ENCODE measurements at regions not wholly inside any gene's neighbourhood (a gene's known extent, or its start where the extent isn't known, plus 50 kb on each side); places are given as distances from the start of the nearest gene placed in this dataset.

- DNase-seq, result no peak
- no peak overlapping the region for H3K27ac ChIP-seq
- no peaks in the 10 kb centered on the region for H3K36me3 ChIP-seq
- no peaks in the 10 kb centered on the region for H3K27me3 ChIP-seq
- H3K4me1 ChIP-seq, result peaks cover 4% of the 10 kb centered on the region; the same call in 1 of the 2 replicates
- H3K9me3 ChIP-seq (replicated peaks), result no peaks in the 10 kb centered on the region
- no peak overlapping the region for H3K4me3 ChIP-seq
These were observed 66.7 kb upstream of the E2F7 start for GRCh38 chr12:77131977-77132490.

GRCh38 chr12:77130193-77130592 is 64.8 kb upstream of the E2F7 start:
- Histone ChIP-seq H3K27ac (no peak overlapping the region), H3K9me3 (replicated peaks) (no peaks in the 10 kb centered on the region), H3K4me3 (no peak overlapping the region), H3K4me1 (peaks cover 4% of the 10 kb centered on the region; the same call in 1 of the 2 replicates), H3K36me3 (no peaks in the 10 kb centered on the region), H3K27me3 (no peaks in the 10 kb centered on the region)
- DNase-seq, result peak; percentile 29 to 36

DNA sequence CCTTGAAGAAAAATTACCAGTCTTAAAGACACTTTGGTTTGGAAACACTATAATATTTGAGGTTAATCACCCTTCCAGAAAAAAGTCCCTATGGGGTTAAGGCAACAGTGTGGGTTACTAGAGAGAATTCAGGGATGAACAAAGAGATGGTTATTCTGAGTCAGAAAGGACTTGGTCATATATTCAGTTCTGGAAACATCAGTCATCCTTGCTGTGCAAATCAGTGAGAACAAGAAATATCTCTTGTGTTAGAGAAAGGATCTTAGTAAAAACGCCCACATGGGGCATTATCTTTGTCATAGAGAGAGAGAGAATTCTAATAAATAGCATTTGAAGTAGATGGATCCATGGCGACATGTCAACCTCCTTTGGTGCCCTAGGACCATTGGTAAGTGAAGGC is 59.4 kb upstream of the E2F7 start:
- H3K4me3 ChIP-seq, result no peak overlapping the region
- H3K27me3 ChIP-seq, result no peaks in the 10 kb centered on the region
- DNase-seq, result no peak
- no peaks in the 10 kb centered on the region for H3K9me3 ChIP-seq (replicated peaks)
- no peak overlapping the region for H3K27ac ChIP-seq
- no peaks in the 10 kb centered on the region for H3K36me3 ChIP-seq
- H3K4me1 ChIP-seq, result no peaks in the 10 kb centered on the region

DNA sequence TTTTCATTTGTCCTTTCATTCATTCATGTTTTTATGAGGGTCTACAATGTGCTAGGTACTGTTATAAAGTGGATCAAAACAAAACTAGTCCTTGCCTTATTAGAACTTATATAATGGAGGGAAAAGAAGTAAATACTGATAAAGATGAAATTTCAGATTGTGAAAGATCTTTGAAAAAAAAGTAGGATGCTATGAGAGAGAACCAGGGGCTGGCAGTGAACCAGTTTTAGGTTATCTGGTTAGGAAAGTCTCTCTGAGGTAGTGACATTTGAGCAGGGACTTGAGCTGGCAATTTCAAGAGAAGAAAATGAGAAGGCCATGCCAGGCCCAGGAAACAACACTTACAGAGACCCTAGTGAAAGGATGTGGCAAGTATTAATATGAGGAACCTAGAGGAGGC is 57.3 kb upstream of the E2F7 start:
- no peak overlapping the region for H3K27ac ChIP-seq
- H3K36me3 ChIP-seq, result no peaks in the 10 kb centered on the region
- H3K4me3 ChIP-seq, result no peak overlapping the region
- no peaks in the 10 kb centered on the region for H3K27me3 ChIP-seq
- no peak for DNase-seq
- no peaks in the 10 kb centered on the region for H3K4me1 ChIP-seq
- no peaks in the 10 kb centered on the region for H3K9me3 ChIP-seq (replicated peaks)

DNA sequence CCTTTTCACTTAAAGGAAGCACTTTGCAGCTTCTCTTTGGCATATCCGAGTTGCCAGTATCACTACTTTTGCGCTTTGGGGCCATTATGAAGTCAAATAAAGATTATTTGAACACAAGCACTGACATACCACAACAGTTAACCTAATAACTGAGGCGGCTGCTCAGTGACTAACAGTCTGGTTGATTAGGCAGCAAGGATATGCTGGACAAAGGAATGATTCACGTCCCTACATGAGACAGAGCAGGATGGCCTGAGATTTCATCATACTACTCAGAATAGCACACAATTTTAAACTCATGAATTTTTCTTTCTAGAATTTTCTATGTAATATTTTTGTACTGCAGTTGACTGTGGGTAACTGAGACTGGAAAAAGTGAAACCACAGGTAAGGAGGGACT is 56.9 kb upstream of the E2F7 start:
- H3K4me1 ChIP-seq, result no peaks in the 10 kb centered on the region
- no peaks in the 10 kb centered on the region for H3K9me3 ChIP-seq (replicated peaks)
- DNase-seq, result no peak
- H3K4me3 ChIP-seq, result no peak overlapping the region
- no peaks in the 10 kb centered on the region for H3K36me3 ChIP-seq
- H3K27me3 ChIP-seq, result no peaks in the 10 kb centered on the region
- no peak overlapping the region for H3K27ac ChIP-seq

- Histone ChIP-seq H3K4me1 (no peaks in the 10 kb centered on the region), H3K27ac (no peak overlapping the region), H3K9me3 (replicated peaks) (no peaks in the 10 kb centered on the region), H3K4me3 (no peak overlapping the region), H3K36me3 (no peaks in the 10 kb centered on the region), H3K27me3 (no peaks in the 10 kb centered on the region)
- DNase-seq, result no peak
These were observed 55.1 kb upstream of the E2F7 start for GRCh38 chr12:77120156-77121085.

DNA sequence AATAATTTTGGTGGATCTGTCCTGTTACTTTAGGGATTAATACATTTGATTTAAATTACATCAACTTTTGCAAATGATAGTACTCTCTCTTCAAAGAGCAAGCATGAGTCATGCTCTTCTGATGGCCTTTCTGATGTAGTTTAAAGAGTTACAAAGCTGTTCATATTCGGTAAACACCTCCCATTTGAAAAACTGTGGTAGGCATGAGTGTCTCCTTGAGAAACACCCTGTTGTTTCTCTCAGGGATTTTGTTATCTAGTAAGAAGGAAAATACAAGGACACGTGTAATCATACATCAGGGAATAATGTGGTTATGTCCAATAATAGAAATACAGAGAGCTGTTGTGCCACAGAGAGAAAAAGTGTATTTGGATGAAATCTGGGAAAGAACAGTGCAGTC is 53.3 kb upstream of the E2F7 start:
- Histone ChIP-seq H3K27me3 (no peaks in the 10 kb centered on the region), H3K4me3 (no peak overlapping the region), H3K9me3 (replicated peaks) (no peaks in the 10 kb centered on the region), H3K36me3 (no peaks in the 10 kb centered on the region), H3K27ac (no peak overlapping the region), H3K4me1 (no peaks in the 10 kb centered on the region)
- DNase-seq, result no peak

DNA sequence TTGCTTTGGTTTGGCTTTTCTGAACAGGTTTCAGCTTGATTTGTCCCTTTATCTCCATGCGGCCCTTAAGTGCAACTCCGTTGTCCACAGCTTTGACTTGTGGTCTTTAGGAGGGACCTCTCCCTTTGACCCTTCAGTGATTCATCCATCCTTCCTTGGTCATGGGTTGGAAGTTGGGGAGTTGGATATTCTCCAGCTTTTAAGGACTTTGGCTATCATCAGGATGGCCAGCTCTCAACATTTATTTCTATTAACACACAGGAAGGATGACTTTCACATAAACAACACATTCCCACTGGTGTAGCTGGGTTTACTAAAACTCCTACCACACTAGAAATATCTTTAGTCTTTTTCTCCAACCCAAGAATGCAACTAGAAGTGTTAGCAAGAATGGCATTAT is 50.9 kb upstream of the E2F7 start:
- Histone ChIP-seq H3K4me1 (no peaks in the 10 kb centered on the region), H3K27ac (no peak overlapping the region), H3K4me3 (no peak overlapping the region), H3K36me3 (no peaks in the 10 kb centered on the region), H3K9me3 (replicated peaks) (no peaks in the 10 kb centered on the region), H3K27me3 (no peaks in the 10 kb centered on the region)
- DNase-seq, result no peak

DNA sequence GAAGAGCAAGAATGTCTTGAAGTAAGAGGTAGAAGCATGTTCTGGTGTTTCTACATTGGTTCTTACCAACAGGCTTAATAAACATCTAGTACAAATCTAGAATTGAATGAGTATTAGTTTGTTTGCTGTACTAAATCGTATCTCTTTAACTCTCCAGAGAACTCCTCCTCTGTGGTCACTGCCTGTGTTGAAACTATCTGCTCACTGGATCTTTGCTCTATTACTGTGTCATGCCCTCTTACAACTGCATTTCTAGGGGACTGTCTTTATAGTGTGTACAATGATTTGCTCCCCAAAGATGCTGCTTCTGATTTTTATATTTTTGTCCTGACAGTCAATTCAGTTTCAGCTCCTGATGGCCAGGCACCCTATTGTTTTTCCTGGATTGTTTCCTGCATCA is 50.1 kb upstream of the E2F7 start:
- Histone ChIP-seq H3K36me3 (no peaks in the 10 kb centered on the region), H3K27ac (no peak overlapping the region), H3K27me3 (no peaks in the 10 kb centered on the region), H3K9me3 (replicated peaks) (no peaks in the 10 kb centered on the region), H3K4me1 (no peaks in the 10 kb centered on the region), H3K4me3 (no peak overlapping the region)
- DNase-seq, result no peak

Measured in SJCRH30 (cell line).